ENCODE measurements at regions not wholly inside any gene's neighbourhood (a gene's known extent, or its start where the extent isn't known, plus 50 kb on each side); places are given as distances from the start of the nearest gene placed in this dataset.

- DNase-seq (no peak), ATAC-seq (no peak)
- H3K4me3 ChIP-seq, result no peak overlapping the region
- TF ChIP-seq CTCF (IDR thresholded peaks at IDR 0.05), result no peak
- 43 to 55% methylated on average over 4 of the region's 4 CpGs for WGBS, 2 donors
- peaks cover 0 to 2% (median 0%) of the 10 kb centered on the region in 9 donors for H3K36me3 ChIP-seq
- intact Hi-C loops (cut with DNase I), result no loop called here
- no peaks in the 10 kb centered on the region for H3K27me3 ChIP-seq
- H3K4me1 ChIP-seq, result no peaks in the 10 kb centered on the region
- peaks cover 0 to 25% (median 3%) of the 10 kb centered on the region in 11 donors for H3K9me3 ChIP-seq
- H3K27ac ChIP-seq, result no peak overlapping the region
These were observed 887.1 kb downstream of the TFAP2A start for GRCh38 chr6:9527679-9528286.

GRCh38 chr6:9523462-9523861 is 891.4 kb downstream of the TFAP2A start:
- intact Hi-C loops (cut with DNase I), result no loop called here
- ATAC-seq (no peak), DNase-seq (no peak)
- no peaks in the 10 kb centered on the region for H3K9me3 ChIP-seq
- no peaks in the 10 kb centered on the region for H3K27me3 ChIP-seq
- no peak overlapping the region for H3K4me3 ChIP-seq
- no peaks in the 10 kb centered on the region for H3K36me3 ChIP-seq
- no peak overlapping the region for H3K27ac ChIP-seq
- TF ChIP-seq CTCF (IDR thresholded peaks at IDR 0.05), result no peak
- no peaks in the 10 kb centered on the region for H3K4me1 ChIP-seq

- WGBS, 2 donors, result 59 to 68% methylated on average over 3 of the region's 3 CpGs
- Histone ChIP-seq H3K4me1 (no peaks in the 10 kb centered on the region), H3K9me3 (no peaks in the 10 kb centered on the region), H3K36me3 (no peaks in the 10 kb centered on the region), H3K27ac (no peak overlapping the region), H3K27me3 (no peaks in the 10 kb centered on the region), H3K4me3 (no peak overlapping the region)
- no peak for DNase-seq
- no peak for TF ChIP-seq CTCF (IDR thresholded peaks at IDR 0.05)
- no peak for ATAC-seq
- intact Hi-C loops (cut with DNase I), result no loop called here
These were observed 892.8 kb downstream of the TFAP2A start for GRCh38 chr6:9522101-9522500.

- no peak for DNase-seq
- H3K36me3 ChIP-seq, result no peaks in the 10 kb centered on the region
- intact Hi-C loops (cut with DNase I), result no loop called here
- ATAC-seq, result no peak
- no peak for TF ChIP-seq CTCF (IDR thresholded peaks at IDR 0.05)
- 68 to 82% methylated on average over 3 of the region's 3 CpGs for WGBS, 2 donors
- no peaks in the 10 kb centered on the region for H3K9me3 ChIP-seq
- H3K4me1 ChIP-seq, result no peaks in the 10 kb centered on the region
- H3K27ac ChIP-seq, result no peak overlapping the region
- H3K4me3 ChIP-seq, result no peak overlapping the region
- H3K27me3 ChIP-seq, result no peaks in the 10 kb centered on the region
These were observed 893.7 kb downstream of the TFAP2A start for GRCh38 chr6:9521152-9521530.
